Esophagus muscularis mucosa (tissue), 4 donors: ENCODE measurements at regions not wholly inside any gene's neighbourhood (a gene's known extent, or its start where the extent isn't known, plus 50 kb on each side); places are given as distances from the start of the nearest gene placed in this dataset.
A peak's percentile ranks its signal among the peaks of the same experiment; 100 is the strongest.

ENCODE experiments used
- DNase-seq: peaks from one replicate; pipeline ENCODE4 v3.0.0-alpha.2; 2017; ENCODE audit errors: extremely low spot score
- H3K27ac ChIP-seq, 4 donors: fragments of 200-600 bp; sonication (generic); replicated peaks in 1 of 4; 1 replicate in 3 of 4; 2 replicates in 1 of 4; pipeline ENCODE4 v1.5.1; 2016 to 2019; ENCODE audit warnings: mild to moderate bottlenecking in 1 of 4
- H3K27me3 ChIP-seq, 4 donors: fragments of 200-600 bp; sonication (generic); one replicate each; pipeline versions ENCODE4 v1.5.1 to v1.6.0; 2016 to 2019
- H3K36me3 ChIP-seq, 4 donors: fragments of 200-600 bp; sonication (generic); one replicate each; pipeline ENCODE4 v1.5.1; 2016 to 2019
- H3K4me1 ChIP-seq, 4 donors: fragments of 200-600 bp; sonication (generic); one replicate each; pipeline ENCODE4 v1.5.1; 2016 to 2019
- H3K4me3 ChIP-seq, 4 donors: fragments of 200-600 bp; sonication (generic); 1 replicate in 2 of 4; 2 replicates in 2 of 4; pipeline ENCODE4 v1.5.1; 2016 to 2019; ENCODE audit warnings: mild to moderate bottlenecking in 4 of 4, moderate library complexity in 1 of 4
- H3K9me3 ChIP-seq, 4 donors: fragments of 200-600 bp; sonication (generic); 1 replicate in 3 of 4; 2 replicates in 1 of 4; pipeline ENCODE4 v1.5.1; 2016 to 2019
- CTCF ChIP-seq, 3 experiments: fragments of 200-600 bp in 2 of 3; fragments of 450-650 bp in 1 of 3; sonication (generic) in 2 of 3; IDR thresholded peaks; one replicate each; pipeline ENCODE4 v1.5.1; 2017 to 2019; ENCODE audit warnings: antibody characterized with exemption in 3 of 3, mild to moderate bottlenecking in 2 of 3, moderate library complexity in 1 of 3
- EP300 ChIP-seq: sonication (generic); formaldehyde crosslinking; IDR thresholded peaks from one replicate; pipeline ENCODE4 v1.6.1; 2017; ENCODE audit warnings: antibody characterized with exemption
- POLR2A ChIP-seq: fragments of 450-650 bp; IDR thresholded peaks from one replicate; pipeline ENCODE4 v1.6.1; 2017; ENCODE audit warnings: antibody characterized with exemption, moderate library complexity, mild to moderate bottlenecking, low read depth
- POLR2AphosphoS5 ChIP-seq, 2 donors: sonication (generic); formaldehyde crosslinking; IDR thresholded peaks; one replicate each; pipeline ENCODE4 v1.6.1; 2017; ENCODE audit warnings: antibody characterized with exemption in 2 of 2
- WGBS: methylation state at CpG from one replicate; pipeline ENCODE4 v1.1.5; 2018; 5-methylcytosine and 5-hydroxymethylcytosine counted together
- intact Hi-C: fragments of 100-400 bp; cut with DNase I; formaldehyde crosslinking; loops from one replicate; pipeline ENCODE4 v1.15.1; 2023

DNA sequence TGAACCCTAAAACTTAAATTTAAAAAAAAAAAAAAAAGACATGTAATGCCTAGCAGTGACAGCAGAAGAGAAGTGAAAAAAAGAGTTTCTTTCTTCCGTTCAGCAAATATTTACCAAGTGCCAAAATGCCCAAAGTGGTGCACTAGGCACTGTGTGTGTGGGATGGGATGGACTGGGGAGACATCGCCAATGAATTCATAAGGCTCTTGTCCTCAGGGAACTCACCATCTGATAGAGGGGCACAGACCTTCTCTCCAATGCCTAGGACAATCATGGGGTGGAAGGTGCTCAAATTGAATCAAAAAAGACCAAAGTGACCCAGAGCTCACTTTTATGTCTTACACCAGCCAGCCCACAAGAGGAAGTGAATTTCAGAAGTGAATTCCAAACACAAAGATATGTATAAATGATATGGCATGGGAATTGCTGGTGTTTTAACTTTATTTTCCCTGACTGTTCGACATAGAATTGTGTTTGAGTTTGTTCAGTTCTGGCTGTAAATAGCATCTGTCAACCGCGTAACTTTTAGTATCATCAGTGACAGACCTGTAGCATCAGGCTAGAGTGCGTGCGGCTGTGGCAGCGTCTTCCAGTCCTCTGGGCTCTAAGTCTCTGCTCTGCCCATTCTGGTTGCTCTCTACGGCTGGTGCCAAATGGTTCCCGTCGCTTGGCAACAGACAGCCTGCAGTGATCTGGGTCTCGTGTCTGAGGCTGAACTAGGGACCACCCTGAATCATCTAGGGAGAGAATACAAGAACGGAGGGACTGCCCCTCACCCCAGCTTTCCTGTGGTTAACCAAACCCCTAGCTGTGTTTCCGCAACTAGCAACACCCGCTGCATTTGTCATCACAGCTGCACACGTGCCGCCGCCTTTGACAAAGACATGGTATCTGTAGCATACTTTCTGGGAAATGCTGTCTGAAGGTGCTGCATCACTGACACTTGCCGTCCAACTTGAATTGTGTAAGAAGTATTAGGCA lies 154.0 kb upstream of the THBS1 start:
- no peak for TF ChIP-seq POLR2A
- no peak for TF ChIP-seq CTCF (IDR thresholded peaks at IDR 0.05)
- peak; percentile 75 for TF ChIP-seq EP300
- TF ChIP-seq POLR2AphosphoS5 (IDR thresholded peaks at IDR 0.05): peak; percentile 34 to 50
- Histone ChIP-seq H3K36me3 (no peaks in the 10 kb centered on the region), H3K4me1 (peaks cover 33 to 49% (median 47%) of the 10 kb centered on the region in 4 donors), H3K27ac (peak overlapping the region in 3 of 4 donors; percentile 40 to 81 (median 42)), H3K9me3 (no peaks in the 10 kb centered on the region), H3K4me3 (peak overlapping the region in 1 of 4 donors; percentile 2), H3K27me3 (no peaks in the 10 kb centered on the region)
- DNase-seq: peak; percentile 94
- 64% methylated on average over 18 of the region's 19 CpGs for WGBS
- intact Hi-C loops: no loop called here

GRCh38 chr15:39427705-39428104 lies 153.2 kb upstream of the THBS1 start:
- Histone ChIP-seq H3K4me3 (no peak overlapping the region), H3K36me3 (no peaks in the 10 kb centered on the region), H3K4me1 (peaks cover 37 to 57% (median 56%) of the 10 kb centered on the region in 4 donors), H3K9me3 (no peaks in the 10 kb centered on the region), H3K27me3 (no peaks in the 10 kb centered on the region), H3K27ac (peak overlapping the region in 3 of 4 donors; percentile 40 to 81 (median 42))
- 60% methylated on average over 3 of the region's 3 CpGs for WGBS
- TF ChIP-seq EP300 (no peak), POLR2A (no peak), POLR2AphosphoS5 (IDR thresholded peaks at IDR 0.05) (no peak), CTCF (IDR thresholded peaks at IDR 0.05) (no peak)
- DNase-seq: no peak
- intact Hi-C loops: no loop called here

GRCh38 chr15:39429898-39430357 lies 151.0 kb upstream of the THBS1 start:
- H3K36me3 ChIP-seq: no peaks in the 10 kb centered on the region
- no peaks in the 10 kb centered on the region for H3K27me3 ChIP-seq
- intact Hi-C loops: no loop called here
- peaks cover 59 to 80% (median 78%) of the 10 kb centered on the region in 4 donors for H3K4me1 ChIP-seq
- H3K27ac ChIP-seq: peak overlapping the region; percentile 65 to 81 (median 76)
- 33% methylated on average over 3 of the region's 3 CpGs for WGBS
- H3K9me3 ChIP-seq: no peaks in the 10 kb centered on the region
- no peak overlapping the region for H3K4me3 ChIP-seq
- no peak for TF ChIP-seq CTCF (IDR thresholded peaks at IDR 0.05)
- no peak for TF ChIP-seq POLR2A
- no peak for TF ChIP-seq EP300
- TF ChIP-seq POLR2AphosphoS5 (IDR thresholded peaks at IDR 0.05): no peak
- DNase-seq: no peak

GRCh38 chr15:39430389-39430788 lies 150.5 kb upstream of the THBS1 start:
- 54% methylated on average over 3 of the region's 3 CpGs for WGBS

More at GRCh38 chr15:39430389-39430788, 150.5 kb upstream of the THBS1 start:
- Histone ChIP-seq H3K4me1 (peaks cover 62 to 84% (median 83%) of the 10 kb centered on the region in 4 donors), H3K27me3 (no peaks in the 10 kb centered on the region), H3K27ac (peak overlapping the region; percentile 65 to 81 (median 76)), H3K9me3 (no peaks in the 10 kb centered on the region), H3K36me3 (no peaks in the 10 kb centered on the region), H3K4me3 (no peak overlapping the region)
- no peak for TF ChIP-seq CTCF (IDR thresholded peaks at IDR 0.05)
- no peak for DNase-seq
- intact Hi-C loops: no loop called here
